Dermis microvascular lymphatic vessel endothelial cell (primary cell): ENCODE measurements at regions not wholly inside any gene's neighbourhood (a gene's known extent, or its start where the extent isn't known, plus 50 kb on each side); places are given as distances from the start of the nearest gene placed in this dataset.

Experiments
- DNase-seq, 2 donors: peaks; one replicate each; pipeline versions ENCODE4 v3.0.0 to v3.0.0-alpha.2; 2010; ENCODE audit warnings: low read depth in 2 of 2

DNA sequence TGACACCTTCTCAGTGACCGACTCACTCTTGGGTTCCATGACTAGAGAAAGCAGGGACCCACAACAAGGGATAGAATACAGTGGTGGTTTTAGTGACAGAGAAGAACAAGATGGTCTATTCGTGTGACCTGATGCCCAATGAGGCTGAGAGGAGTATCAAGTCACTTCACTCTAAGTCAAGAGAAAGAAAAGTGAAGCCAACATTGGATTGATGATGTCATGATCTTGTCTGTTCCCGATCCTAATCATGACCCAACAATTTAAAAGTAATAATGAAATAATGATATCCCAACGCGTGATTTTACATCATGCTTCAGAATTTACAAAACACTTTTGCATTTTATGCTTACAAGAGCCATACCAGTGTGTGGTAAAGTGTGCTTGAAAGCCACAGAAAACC, 155.6 kb upstream of the POU3F3 start:
- DNase-seq = no peak

DNA sequence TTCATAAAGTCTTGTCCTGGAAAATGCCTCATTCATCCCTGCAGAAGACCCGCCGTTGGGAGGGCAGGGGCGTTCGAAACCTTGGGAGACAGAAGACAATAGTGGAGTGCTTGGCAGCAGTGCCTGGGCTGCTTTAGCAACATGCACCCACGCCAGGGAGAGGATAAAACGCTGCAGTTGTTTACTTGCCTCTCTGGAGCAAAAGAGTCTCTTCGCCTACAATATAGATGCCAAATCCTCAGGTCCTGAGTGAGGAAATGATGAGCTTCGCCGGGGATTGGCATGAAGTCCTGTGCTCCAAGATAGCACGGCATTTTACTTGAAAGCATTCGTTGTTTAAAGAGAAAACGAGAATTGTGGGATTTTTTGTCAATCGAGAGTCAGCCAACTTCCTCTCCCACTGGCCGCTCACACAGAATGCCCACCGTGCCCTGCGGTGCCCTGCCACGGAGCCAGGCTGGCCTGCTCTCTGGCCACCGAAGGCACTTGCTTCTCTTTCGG, 152.5 kb upstream of the POU3F3 start:
- DNase-seq = no peak

DNA sequence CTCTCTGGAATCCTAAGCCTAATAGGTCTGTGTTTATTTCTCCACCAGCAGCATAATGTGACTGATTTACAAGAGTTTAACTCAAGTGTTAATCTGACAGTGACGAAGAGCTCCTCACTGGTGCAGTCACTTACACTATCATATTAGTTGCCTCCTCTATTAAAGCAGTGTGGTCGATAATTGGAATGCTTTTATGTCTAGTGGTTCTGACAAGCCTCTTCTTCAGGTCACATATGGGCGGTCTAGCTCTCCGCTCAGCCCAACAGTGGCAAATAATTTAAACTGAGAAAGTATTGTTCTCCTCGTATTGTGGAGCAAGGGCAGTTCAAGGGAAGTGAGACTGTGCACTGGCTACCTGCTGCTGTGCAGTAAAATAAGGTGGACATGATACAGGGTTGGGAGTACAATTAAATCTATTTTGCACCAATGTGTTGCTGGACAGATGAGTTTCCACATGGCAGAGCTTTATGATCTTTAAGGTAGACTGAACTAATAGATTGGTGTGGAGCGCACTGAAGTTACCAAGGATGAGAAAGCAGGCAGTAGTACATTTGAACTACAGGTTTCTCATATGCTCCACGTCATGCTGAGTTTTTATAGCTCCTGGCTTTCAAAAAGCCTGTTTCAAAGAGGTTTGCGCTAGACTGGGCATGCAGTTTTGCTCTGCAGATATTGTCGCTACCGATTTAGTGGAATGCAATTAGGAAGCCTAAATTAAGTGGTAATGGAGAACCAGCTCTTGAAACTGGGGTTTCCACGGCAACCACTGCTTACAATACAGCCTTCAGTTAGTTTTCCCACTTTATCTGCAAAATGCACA, 151.7 kb upstream of the POU3F3 start:
- DNase-seq = no peak

DNA sequence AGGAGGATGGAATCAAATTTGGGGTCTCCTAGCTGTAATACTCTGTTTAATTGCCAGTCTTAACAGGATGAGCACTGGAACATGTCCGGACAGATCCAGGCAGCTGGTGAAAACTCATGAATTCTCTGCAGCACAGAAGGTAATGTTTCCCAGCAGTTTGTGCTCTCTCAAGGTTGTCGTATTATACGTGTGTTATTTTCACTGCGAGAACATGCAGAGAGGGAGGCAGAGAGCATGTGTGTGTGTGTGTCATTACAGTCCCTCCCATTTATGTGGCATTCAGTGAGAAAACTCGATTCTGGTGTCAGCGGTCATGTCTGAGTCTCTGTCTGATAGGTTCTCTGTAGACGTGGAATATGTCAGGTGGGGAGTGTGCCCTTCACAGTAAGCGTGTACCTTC, 150.2 kb upstream of the POU3F3 start:
- DNase-seq = no peak

DNA sequence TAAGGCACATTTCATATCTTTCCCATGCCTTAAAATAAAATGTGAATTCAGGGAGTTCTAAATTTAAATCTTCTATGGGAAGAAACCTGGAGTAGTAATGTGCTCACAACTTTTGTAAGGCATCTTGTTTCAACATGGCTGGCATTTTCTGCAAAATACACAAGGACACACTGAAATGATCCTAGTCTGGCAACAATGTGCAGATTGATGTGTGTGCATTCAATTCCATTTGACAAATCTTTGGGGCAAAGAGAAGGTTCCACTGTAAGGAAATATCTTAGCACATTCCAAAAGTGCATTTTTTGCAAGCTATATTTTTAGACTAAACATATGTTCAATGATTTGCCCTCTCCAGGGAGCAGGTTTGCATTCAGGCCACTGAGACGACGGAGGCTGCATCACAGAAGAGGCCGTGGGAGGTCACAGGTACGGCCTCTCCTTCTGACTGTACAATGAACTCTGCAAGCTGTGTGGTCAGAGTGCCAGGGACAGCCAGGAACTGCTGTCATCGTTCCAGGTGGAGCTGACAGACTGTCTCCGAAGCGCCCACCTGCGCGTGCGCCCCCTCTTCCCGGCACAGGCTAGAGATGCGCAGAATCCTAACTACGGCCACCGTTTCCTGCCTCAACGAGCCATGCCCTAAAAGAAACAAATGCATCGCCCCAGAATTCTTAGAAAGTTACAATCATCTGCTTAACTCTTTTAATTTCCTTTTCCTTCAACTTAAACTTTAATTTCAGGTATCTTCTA, 149.2 kb upstream of the POU3F3 start:
- no peak for DNase-seq

DNA sequence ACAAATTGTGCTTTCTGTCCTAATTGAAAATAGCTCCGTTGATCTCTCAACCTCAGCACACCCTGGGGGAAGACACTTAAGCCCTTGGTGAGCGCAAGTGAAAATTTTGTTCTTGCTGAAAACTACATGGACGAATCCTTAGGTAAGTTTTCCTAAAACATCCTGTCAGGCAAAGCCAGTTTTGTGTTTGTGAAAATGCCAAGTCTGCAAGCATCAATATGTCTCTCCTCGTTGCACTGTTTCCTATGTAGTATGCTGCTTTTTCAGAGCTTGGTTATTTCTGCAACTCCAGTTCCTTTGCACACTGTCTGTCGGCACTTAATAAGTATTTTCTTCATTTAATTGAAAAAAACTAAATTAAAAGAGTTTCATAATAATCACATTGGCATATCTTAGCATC, 146.9 kb upstream of the POU3F3 start:
- no peak for DNase-seq

DNA sequence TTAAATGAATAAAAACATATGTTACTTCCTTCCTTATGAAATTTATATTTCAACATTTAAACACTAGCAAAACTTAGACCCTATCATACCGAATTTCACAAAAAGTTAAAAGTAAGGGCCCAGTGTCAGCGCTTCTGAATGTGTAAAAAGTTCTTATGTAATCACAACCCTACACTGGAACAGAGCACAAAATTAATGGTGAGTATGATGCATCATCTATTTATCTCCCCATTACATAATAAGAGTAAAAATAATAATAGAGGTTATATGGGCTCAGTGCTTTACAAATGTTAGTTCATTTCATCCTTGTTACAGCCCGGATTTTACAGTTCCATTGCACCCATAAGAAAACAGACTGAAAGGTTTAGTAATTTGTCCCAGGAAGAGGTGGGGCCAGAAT, 144.9 kb upstream of the POU3F3 start:
- no peak for DNase-seq

DNA sequence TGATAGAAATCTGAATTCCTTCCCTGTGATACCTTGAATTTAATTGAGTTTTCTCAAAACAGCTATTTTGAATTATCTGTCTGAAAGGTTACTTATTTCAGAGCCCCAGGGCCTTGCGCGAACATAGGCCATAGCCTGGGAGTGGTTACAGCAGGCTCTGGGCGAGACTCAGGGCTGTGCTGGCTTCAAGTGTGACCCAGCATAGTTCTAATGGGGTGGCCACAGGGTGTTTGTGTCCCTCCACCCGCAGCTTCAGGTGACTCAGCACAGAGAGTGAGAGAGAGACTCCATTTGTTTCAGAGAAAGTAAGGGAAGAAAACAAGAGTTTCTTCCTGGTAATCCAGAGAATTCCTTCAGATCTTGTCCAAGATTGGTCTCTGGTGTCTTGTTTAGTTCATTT, 137.9 kb upstream of the POU3F3 start:
- no peak for DNase-seq

DNA sequence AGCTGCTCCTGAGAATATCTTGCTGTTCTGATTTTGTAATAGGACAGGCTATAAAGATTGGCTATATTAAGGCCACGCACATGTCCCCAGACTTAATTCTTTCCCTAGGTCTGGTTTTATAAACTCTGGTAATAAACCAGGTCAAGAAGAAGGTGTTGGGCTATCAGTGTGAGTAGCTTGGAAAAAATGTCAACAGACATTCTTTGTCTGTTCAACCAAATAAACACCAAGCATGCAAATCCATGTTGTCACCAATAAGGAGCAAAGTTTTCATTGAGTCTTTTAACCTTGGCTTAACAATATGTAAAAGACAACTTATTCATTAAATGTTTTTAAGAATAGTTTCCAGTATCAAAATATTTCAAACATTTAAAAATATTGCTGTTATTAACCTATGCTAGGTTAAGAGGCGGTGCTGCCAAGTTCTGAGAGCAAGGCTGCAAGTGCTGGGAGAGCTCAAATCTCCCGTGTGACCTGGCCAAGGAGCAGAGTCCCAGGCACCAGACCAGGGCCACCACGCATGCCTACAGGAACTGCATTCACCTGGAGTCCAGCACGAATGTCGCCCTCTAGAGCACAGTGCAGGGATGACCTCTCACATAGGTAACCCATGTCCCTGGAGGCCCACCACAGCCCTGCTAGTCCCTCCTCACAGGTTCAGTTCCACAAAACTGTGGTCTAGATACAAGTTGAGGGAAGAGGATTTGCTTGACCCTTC, 120.5 kb upstream of the POU3F3 start:
- DNase-seq = no peak

DNA sequence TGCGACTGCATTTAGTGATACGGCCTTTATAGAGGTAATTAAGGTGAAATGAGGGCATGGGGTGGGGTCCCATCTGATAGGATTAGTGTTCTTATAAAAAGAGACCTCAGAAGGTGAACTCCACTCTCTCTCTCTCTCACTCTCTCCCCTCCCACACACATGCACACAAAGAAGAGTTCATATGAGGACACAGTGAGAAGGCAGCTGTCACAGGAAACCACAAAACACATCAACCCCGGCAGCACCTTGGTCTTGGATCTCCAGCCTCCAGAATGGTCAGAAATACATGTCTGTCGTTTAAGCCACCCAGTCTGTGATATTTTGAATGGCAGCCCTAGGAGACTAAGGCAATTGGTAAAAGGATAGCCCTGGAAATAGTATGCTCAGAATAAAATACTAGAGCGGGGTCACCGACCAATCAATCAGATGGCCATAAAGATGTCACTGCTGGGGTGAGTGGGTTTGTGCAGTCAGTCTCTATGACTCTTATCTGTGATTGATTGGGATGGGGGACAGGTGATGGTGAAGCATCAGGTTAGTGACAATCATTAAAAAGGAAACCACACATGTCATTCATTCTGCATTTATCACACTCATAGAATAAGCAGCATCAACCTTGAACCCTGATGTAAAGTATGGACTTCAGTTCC, 118.9 kb upstream of the POU3F3 start:
- DNase-seq = no peak

DNA sequence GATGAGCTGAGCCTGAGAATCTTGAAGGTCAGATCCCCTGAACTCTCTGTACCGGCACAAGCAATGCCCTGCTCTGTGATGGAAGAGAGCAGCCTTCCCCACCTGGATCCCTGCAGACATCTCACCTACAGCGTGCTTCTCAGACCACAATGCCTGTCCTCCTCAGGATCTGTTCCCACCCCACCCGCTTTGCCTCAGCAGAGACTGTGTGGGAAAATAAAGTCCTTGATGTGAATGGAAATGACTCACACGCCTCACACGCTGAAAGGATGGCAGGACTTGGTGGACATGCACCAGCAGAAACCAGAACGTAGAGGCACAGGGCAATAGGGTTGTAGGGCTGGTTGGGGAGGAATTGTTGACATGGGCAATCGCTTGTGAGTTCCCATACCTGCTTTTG, 117.9 kb upstream of the POU3F3 start:
- DNase-seq = no peak

DNA sequence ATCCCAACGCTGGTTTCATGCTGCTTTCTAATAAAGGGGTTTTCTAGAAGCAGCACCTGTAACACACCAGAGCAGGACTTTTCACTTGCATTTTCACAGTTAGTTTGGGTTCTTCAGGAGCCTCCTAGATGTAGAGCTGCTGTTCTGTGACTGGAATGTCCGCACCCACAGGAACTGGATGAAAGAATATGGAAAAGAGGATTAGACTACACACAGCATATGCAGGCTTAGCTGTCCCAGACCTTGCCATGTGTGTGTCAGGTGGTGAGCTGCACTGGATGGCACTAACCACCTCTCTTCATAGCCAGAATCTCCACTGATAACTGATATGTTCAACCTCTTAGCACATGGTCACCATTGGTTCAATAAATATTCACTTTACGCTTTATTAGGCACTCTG, 112.1 kb upstream of the POU3F3 start:
- DNase-seq = no peak

DNA sequence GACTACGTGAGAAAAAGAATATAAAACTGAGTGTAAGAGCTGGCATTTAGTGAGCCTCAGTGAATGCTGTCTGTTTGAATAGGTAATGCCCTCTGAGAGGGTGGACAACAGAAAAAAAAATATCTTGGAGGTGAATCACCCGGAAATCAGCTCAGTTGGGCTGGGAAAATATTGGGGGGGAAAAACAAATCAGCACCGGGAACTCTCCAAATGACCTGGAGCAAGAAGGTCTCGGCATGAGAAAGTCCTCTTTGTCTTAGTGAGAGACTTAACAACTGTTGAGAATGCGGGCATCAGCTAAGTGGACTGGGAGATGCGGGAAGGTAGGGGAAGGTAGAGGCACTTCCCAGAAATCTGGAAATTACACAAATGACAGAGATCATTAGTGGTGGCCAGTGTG, 109.4 kb upstream of the POU3F3 start:
- no peak for DNase-seq

DNA sequence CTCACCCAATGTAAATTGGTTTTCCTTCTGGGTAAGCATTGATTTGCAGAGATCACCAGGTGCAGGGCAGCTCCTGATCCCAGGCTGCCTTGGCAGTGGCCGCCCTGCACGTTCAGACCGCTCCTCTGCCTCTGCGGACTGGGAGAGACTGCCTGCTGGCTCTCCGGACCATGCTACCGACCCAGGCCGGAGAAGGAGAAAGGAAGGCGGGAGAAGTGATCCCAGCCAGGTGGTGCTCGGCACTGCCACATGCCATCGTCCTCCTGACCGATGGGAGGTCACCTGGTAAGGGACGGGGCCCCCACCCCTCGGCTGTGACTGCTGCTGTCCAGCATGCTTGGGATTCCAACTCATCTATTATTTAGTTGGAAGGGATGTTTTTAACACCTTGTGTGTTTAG, 108.1 kb upstream of the POU3F3 start:
- no peak for DNase-seq

DNA sequence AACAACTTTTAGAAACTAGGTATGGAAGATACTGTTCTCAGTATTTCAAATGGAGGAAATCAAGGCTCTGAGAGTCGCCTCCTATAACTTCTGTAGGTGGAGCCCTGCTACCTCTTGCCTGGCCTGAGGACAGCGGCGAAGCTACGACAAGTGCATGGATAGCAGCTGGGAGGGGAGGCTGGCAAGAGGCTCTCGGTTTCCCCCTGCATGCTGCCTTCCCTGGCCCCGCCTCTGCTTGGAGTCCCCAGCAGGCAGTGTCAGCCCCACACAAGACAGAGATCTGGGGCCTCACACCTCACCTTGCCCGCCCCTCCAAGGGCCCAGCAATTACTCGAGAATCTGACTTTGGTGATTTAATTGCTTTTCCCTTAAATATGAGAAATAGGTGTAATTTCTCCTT, 107.6 kb upstream of the POU3F3 start:
- no peak for DNase-seq

DNA sequence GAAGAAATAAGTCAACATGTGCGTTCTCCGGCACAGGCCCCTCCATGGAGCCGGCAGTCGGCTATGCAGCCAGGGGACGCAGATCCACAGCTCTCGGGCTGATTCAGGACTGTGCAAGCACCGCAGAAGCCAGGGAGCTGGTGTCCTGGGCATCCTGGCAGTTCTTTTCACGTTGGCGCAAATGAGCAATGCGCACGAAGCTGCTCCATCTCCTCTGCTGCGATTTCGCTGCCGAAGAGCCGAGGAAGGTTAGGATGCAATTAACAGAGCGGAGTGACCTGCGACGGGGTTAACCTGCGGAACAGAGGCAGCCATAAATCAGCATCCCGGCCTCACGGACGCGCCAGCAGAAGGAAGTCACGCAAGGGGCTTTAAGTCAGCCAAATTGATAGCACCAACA, 107.1 kb upstream of the POU3F3 start:
- DNase-seq = no peak

DNA sequence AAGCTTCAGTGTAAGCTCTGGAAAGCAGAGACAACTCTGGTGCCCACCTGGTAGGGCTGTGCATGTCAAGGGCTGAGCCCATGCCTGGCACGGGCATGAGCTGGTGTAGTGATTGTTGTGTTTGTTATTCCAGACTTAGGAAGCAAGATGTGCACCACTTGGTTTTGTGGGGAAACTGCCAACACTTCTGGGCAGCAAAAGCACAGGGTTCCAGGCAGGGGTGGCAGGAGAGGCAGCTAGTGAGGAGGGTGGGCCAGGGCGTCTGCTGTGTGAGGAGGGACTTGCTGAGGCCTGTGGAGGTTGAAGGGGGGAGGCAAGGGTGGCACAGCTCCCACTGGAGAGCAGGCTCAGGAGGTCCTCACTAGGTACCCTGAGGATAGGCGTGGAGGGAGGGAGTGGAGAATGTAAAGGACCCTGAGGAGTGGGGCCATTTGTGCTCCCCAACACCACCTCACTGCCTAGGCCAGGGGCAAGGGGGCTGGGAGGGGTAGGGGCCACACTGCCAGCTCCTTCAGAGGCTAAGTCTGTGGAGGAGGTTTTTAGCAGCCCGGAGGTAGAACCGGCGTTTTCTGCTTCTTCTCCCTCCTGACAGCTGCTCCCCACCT, 104.0 kb upstream of the POU3F3 start:
- DNase-seq = no peak

DNA sequence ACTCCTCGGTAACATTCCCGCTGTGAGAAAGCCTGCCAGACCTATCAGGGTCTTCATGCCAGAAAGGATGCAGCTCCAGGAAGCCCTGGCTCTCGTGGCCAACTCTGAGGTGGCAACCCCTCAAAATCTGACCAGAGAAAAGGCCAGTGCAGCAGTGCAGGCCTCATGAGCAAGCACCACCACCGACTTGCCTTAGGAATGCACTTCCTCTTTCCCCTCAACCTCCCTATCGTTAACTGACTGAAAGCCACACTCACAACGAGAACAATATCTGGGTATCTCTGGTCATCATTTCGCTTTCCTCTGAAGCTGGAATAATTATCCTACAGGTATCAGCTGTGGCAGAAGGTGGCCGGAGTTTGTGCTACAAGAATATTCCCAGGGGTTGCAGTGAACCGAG, 101.4 kb upstream of the POU3F3 start:
- DNase-seq = no peak

DNA sequence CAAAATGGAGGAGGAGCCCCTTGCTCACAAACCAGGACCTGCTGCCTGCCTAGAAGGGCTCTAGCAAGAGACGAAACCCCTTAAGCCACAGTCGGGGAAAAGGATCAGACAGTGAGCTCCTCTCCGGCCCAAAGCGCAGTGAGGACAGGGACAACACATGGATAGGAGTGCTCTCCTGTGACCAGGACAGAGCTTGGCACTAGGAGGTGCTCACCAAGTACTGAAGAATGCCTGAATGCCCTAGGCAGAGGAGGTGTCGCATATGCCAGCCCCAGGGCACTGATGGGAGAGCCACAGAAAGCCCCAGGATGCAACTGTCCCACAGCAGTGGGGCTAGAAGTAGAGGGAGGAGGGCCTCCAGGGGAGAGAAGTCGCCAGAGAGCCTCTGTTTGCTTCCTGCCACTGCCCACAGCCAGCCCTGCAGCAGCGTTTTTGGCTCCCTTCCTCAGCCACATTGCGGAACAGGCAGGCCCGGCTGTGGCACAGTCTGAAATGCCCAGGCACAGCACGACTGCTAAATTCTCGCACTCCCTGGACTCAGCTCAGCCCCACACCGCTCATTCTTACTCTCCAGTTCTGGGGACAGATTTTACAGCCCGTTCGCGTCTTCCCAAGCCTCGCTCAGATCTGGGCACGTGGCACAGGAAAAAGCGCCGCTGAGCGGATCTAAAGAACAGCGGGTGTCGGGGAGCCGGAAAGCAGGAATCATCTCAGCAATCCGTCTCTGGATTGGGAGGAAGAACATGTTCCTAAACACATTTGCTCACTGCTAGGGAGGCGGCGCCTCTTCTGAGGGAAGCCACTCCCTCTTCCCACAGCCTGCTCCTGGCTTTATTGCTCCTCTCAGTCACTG, 98.7 kb upstream of the POU3F3 start:
- DNase-seq = no peak

DNA sequence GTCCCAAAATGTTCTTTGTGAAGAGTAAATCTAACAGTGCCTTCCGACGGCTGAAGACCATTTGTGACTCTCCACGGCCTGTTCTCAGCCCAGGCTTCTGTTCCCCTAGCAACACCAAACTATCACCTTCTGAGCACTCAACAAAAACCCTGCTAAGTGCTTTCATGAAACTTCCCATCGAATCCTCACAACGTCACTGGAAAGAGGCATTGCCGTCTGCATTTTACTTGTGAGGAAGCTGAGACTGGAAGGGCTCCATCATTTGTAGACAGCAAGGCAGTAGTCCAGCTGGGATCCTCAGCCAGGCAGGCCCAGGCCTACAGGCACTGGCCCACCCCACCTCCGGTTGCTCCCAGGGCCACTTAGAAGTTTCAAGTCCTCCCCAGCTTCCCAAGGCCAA, 97.8 kb upstream of the POU3F3 start:
- DNase-seq = no peak

DNA sequence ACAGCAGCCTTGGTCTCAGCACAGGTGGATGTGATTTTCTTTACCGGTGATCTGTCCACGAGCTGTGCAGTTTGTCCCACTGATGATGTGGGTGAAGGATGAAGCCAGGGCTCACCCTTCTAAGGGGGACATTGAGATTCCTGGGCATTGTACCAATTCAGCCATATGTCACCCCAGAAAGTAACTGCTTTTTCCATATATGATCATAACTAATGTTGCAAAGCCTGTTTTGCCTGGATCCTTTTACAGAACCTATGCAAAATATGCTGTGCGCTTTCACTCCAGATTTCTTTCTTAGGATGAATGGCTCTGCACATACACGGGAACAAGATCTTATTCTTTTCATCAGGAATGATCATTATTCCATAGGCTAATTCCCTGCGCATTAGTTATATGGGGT, 96.9 kb upstream of the POU3F3 start:
- no peak for DNase-seq
